ENCODE measurements at regions not wholly inside any gene's neighbourhood (a gene's known extent, or its start where the extent isn't known, plus 50 kb on each side); places are given as distances from the start of the nearest gene placed in this dataset.

DNA sequence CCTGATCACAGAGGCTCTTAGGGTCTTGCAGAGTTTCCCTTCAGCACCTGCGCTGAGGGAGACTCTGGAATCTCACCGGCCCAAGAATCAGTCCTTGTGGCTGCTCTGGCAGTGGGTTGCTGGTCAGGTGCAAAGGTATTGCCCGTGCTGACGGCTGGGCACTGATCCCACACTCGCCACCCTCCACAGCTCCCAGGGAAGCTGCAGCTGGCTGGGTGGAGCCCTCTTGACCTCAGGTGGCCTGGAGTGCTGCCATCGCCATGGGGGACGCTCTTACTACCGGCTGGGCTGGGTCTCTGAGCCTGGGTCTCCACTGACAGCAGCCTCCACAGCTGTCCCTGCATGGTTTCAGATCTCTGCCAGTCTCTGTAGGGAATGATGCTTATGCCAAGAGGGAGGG, 52.6 kb upstream of the EPHB3 start (continued):
- TF ChIP-seq CTCF (conservative IDR thresholded peaks at IDR 0.05; ENCODE audit: low read depth in 2 of 2): no peak

GRCh38 chr3:184511741-184512140, 49.8 kb upstream of the EPHB3 start:
- peaks cover 46% of the 10 kb centered on the region for H3K27me3 Mint-ChIP-seq (ENCODE audit: insufficient read depth, low read depth, poor library complexity)
- H3K27me3 ChIP-seq (ENCODE audit: insufficient read depth): peaks cover 41% of the 10 kb centered on the region
- H3K4me3 Mint-ChIP-seq: no peak overlapping the region
- no peak for TF ChIP-seq ETS1 (IDR thresholded peaks at IDR 0.05)
- TF ChIP-seq CREB1 (CRISPR knock-in tag; IDR thresholded peaks at IDR 0.05; ENCODE audit: low read depth): no peak
- TF ChIP-seq CTCF (conservative IDR thresholded peaks at IDR 0.05; ENCODE audit: low read depth in 2 of 2): no peak
- TF ChIP-seq ZNF331 (CRISPR knock-in tag; IDR thresholded peaks at IDR 0.05; ENCODE audit: low read depth): no peak
- TF ChIP-seq EZH2 (IDR thresholded peaks at IDR 0.05; ENCODE audit: low read depth, unreplicated experiment): no peak
- no peak for TF ChIP-seq EZH2phosphoT487 (IDR thresholded peaks at IDR 0.05; ENCODE audit: unreplicated experiment)
- no peak for TF ChIP-seq NANOG (IDR thresholded peaks at IDR 0.05; ENCODE audit: borderline replicate concordance)
- TF ChIP-seq STAT1 (IDR thresholded peaks at IDR 0.05; ENCODE audit: unreplicated experiment): no peak
- no peak for TF ChIP-seq JUNB (IDR thresholded peaks at IDR 0.05; ENCODE audit: unreplicated experiment)
- no peak for TF ChIP-seq ZNF114 (CRISPR knock-in tag; IDR thresholded peaks at IDR 0.05)
- TF ChIP-seq POLR2AphosphoS5 (IDR thresholded peaks at IDR 0.05; ENCODE audit: low read depth): no peak
- TF ChIP-seq REST (IDR thresholded peaks at IDR 0.05; ENCODE audit: unreplicated experiment): no peak

More at GRCh38 chr3:184511741-184512140, 49.8 kb upstream of the EPHB3 start:
- Mint-ChIP-seq H3K27ac (no peak overlapping the region), H3K4me1 (peaks cover 23% of the 10 kb centered on the region), H3K36me3 (ENCODE audit: low read depth) (peaks cover 7% of the 10 kb centered on the region; the same call in 2 of the 3 replicates), H3K9me3 (peaks cover 17% of the 10 kb centered on the region)
- no peaks in the 10 kb centered on the region for H3F3A ChIP-seq (replicated peaks; ENCODE audit: low read depth)
- DNase-seq (ENCODE audit: low spot score) (no peak), ATAC-seq (no peak)
- H3K9me2 ChIP-seq (ENCODE audit: insufficient read depth): no peaks in the 10 kb centered on the region
- H3K4me1 ChIP-seq (ENCODE audit: insufficient read depth): peaks cover 18% of the 10 kb centered on the region
- H3K27ac ChIP-seq (ENCODE audit: low read depth): no peak overlapping the region
- no peaks in the 10 kb centered on the region for H4K20me1 ChIP-seq (replicated peaks; ENCODE audit: insufficient read depth)
- H3K4me2 ChIP-seq: no peak overlapping the region
- H3K79me2 ChIP-seq (replicated peaks; ENCODE audit: insufficient read depth): no peaks in the 10 kb centered on the region
- no peak overlapping the region for H2AFZ ChIP-seq
- H3K36me3 ChIP-seq (ENCODE audit: insufficient read depth): no peaks in the 10 kb centered on the region
- H3K4me3 ChIP-seq: no peak overlapping the region

Data from GM23338 (cell line).